ENCODE measurements at regions not wholly inside any gene's neighbourhood (a gene's known extent, or its start where the extent isn't known, plus 50 kb on each side); places are given as distances from the start of the nearest gene placed in this dataset.

GRCh38 chr4:138919094-138919936 lies 96.3 kb upstream of the NOCT start:
- DNase-seq = peak; percentile 52

GRCh38 chr4:138918169-138918869 lies 97.3 kb upstream of the NOCT start:
- no peak for DNase-seq

- peak; percentile 42 for DNase-seq
Observed at GRCh38 chr4:138916763-138917162, 98.8 kb upstream of the NOCT start.

GRCh38 chr4:138915756-138916155 lies 99.8 kb upstream of the NOCT start:
- no peak for DNase-seq

GRCh38 chr4:138912704-138913340 lies 102.8 kb upstream of the NOCT start:
- DNase-seq = no peak

GRCh38 chr4:138911909-138912703 lies 103.5 kb upstream of the NOCT start:
- DNase-seq = no peak

- no peak for DNase-seq
Observed at GRCh38 chr4:138910914-138911336, 104.7 kb upstream of the NOCT start.

GRCh38 chr4:138910195-138910913 lies 105.2 kb upstream of the NOCT start:
- no peak for DNase-seq

GRCh38 chr4:138909587-138909986 lies 106.0 kb upstream of the NOCT start:
- DNase-seq = no peak

GRCh38 chr4:138908134-138908533 lies 107.4 kb upstream of the NOCT start:
- no peak for DNase-seq

GRCh38 chr4:138907174-138907573 lies 108.4 kb upstream of the NOCT start:
- no peak for DNase-seq

- no peak for DNase-seq
Observed at GRCh38 chr4:138904793-138905192, 110.8 kb upstream of the NOCT start.

GRCh38 chr4:138903185-138903584 lies 112.4 kb upstream of the NOCT start:
- no peak for DNase-seq

GRCh38 chr4:138902705-138903104 lies 112.9 kb upstream of the NOCT start:
- DNase-seq = no peak

GRCh38 chr4:138901177-138901576 lies 114.4 kb upstream of the NOCT start:
- no peak for DNase-seq

GRCh38 chr4:138899999-138900398 lies 115.6 kb upstream of the NOCT start:
- no peak for DNase-seq

GRCh38 chr4:138898282-138898681 lies 117.3 kb upstream of the NOCT start:
- no peak for DNase-seq

GRCh38 chr4:138897811-138898226 lies 117.8 kb upstream of the NOCT start:
- DNase-seq = no peak

- peak; percentile 92 for DNase-seq
Observed at GRCh38 chr4:138894709-138895108, 120.9 kb upstream of the NOCT start.

- DNase-seq = no peak
Observed at GRCh38 chr4:138894011-138894410, 121.6 kb upstream of the NOCT start.

GRCh38 chr4:138892483-138893407 lies 122.8 kb upstream of the NOCT start:
- peak; percentile 37 for DNase-seq

All from MV-4-11 (cell line).